Colonic mucosa (tissue), 4 donors: ENCODE measurements at regions not wholly inside any gene's neighbourhood (a gene's known extent, or its start where the extent isn't known, plus 50 kb on each side); places are given as distances from the start of the nearest gene placed in this dataset.

Source experiments
- DNase-seq: peaks from one replicate; pipeline ENCODE4 v3.0.0-alpha.2; 2020
- H3K27ac ChIP-seq: fragments of 200-600 bp; one replicate; pipeline ENCODE4 v1.8.0; 2021
- H3K27me3 ChIP-seq: fragments of 200-600 bp; one replicate; pipeline ENCODE4 v1.8.0; 2021
- H3K36me3 ChIP-seq: fragments of 200-600 bp; one replicate; pipeline ENCODE4 v1.8.0; 2021
- H3K4me1 ChIP-seq: fragments of 200-600 bp; one replicate; pipeline ENCODE4 v1.8.0; 2021; ENCODE audit warnings: mild to moderate bottlenecking
- H3K4me3 ChIP-seq: fragments of 200-600 bp; one replicate; pipeline ENCODE4 v1.8.0; 2021
- H3K9ac ChIP-seq, 2 donors: one replicate each; pipeline ENCODE4 v1.7.0; 2013; ENCODE audit warnings: control low read depth in 2 of 2, low read depth in 2 of 2, low read length in 2 of 2
- H3K9me3 ChIP-seq: fragments of 200-600 bp; one replicate; pipeline ENCODE4 v1.8.0; 2021
- CTCF ChIP-seq: fragments of 200-600 bp; IDR thresholded peaks from one replicate; pipeline ENCODE4 v1.8.0; 2022; ENCODE audit warnings: antibody characterized with exemption, mild to moderate bottlenecking
- intact Hi-C: fragments of 100-400 bp; cut with DNase I; formaldehyde crosslinking; loops from one replicate; pipeline ENCODE4 v1.14.1; 2022
- donor health status: healthy.
- donor health status: DM: no; HTN: no; CAD: no.
- donor health status: DM: no; HTN: no; CAD: no.

DNA sequence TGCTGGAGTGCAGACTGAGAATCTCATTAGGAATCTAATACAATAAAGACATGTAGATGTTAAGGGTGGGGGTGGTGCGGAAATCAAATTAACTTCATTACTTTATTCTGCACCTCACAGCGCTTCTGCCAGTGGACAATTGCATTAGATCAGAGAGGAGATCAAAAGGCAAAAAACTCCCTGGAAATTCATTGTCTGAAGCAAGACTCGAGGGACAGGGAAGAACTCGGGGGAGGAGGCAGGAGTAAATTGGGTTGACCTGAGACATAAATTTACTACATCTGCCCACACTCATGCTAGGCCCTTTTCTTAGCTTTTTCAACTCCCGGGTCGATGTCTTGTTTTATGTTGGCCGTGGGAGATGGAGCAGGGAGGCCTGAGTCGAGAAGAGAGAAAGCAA is 315.4 kb downstream of the SPATA17 start:
- H3K9ac ChIP-seq, result no peak overlapping the region
- no peak overlapping the region for H3K27ac ChIP-seq
- TF ChIP-seq CTCF, result no peak
- no peaks in the 10 kb centered on the region for H3K9me3 ChIP-seq
- DNase-seq, result no peak
- intact Hi-C loops, result no loop called here
- no peaks in the 10 kb centered on the region for H3K36me3 ChIP-seq
- H3K27me3 ChIP-seq, result no peaks in the 10 kb centered on the region
- H3K4me1 ChIP-seq, result no peaks in the 10 kb centered on the region
- H3K4me3 ChIP-seq, result no peak overlapping the region

DNA sequence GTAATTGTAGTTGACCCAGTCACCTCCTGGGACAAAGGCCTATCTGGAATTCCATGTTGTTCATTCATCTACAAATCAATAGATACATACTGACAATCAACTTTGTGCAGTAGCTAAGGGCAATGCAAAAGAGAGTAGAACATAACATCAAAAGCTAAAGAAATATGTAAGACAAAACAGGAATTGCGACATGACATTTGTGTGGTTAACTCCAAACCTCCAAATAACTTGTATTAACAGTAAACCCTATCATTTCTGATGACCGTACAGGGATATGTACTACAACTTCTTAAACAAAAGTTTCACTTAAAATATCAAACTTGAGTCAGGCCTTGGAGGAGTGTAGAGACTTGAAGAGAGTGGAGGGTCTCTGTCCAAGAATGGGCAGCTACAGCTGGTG is 317.6 kb downstream of the SPATA17 start:
- no peak for DNase-seq
- no peaks in the 10 kb centered on the region for H3K9me3 ChIP-seq
- intact Hi-C loops, result no loop called here
- no peak for TF ChIP-seq CTCF
- no peaks in the 10 kb centered on the region for H3K4me1 ChIP-seq
- H3K9ac ChIP-seq, result no peak overlapping the region
- H3K27ac ChIP-seq, result no peak overlapping the region
- H3K27me3 ChIP-seq, result no peaks in the 10 kb centered on the region
- no peaks in the 10 kb centered on the region for H3K36me3 ChIP-seq
- no peak overlapping the region for H3K4me3 ChIP-seq

DNA sequence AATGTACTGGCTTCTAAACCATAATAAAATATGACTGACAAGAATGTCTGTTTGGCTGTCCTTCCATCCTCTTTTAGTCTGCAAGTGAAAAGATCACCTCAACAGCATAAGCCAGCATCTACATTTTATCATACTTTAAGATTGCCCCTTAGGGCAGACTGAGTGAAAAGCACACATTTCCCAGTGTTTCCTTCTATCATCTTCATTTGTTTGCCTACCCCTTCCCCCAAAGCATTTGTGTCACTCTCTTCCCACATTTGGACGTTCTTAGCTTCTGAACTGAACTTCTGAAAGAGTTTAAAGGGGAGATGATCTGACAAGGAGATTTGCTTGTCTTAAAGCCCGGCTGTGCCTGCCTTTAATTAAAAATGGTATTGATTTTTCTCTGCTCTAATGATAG is 322.2 kb downstream of the SPATA17 start:
- H3K4me3 ChIP-seq, result no peak overlapping the region
- DNase-seq, result no peak

DNA sequence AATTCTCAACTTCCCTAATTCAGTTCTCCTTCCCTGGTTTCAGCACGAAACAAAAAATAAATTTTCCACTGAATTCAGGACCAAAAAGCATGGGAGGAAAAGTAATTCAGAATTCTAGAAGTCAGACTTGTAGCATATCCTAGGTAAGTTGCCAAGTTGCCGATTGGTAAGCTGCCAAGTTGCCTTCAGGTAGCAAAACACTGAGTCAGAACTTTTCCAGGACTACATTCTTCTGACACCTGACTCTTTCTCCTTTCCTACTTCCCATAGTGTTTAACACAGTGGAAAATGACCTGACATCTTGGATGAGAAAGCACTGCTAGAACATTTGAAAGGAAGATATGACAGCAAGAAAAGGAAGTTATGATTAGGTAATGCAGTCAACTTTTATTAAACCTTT is 322.8 kb downstream of the SPATA17 start:
- no peaks in the 10 kb centered on the region for H3K4me1 ChIP-seq
- intact Hi-C loops, result no loop called here
- no peak overlapping the region for H3K9ac ChIP-seq
- DNase-seq, result no peak
- no peaks in the 10 kb centered on the region for H3K36me3 ChIP-seq
- no peaks in the 10 kb centered on the region for H3K9me3 ChIP-seq
- H3K4me3 ChIP-seq, result no peak overlapping the region
- no peak overlapping the region for H3K27ac ChIP-seq
- H3K27me3 ChIP-seq, result no peaks in the 10 kb centered on the region
- no peak for TF ChIP-seq CTCF

More for the DNA sequence above, 322.2 kb downstream of the SPATA17 start:
- Histone ChIP-seq H3K27ac (no peak overlapping the region), H3K9ac (no peak overlapping the region), H3K36me3 (no peaks in the 10 kb centered on the region), H3K4me1 (no peaks in the 10 kb centered on the region), H3K9me3 (no peaks in the 10 kb centered on the region), H3K27me3 (no peaks in the 10 kb centered on the region)
- intact Hi-C loops, result no loop called here
- TF ChIP-seq CTCF, result no peak

- TF ChIP-seq CTCF, result no peak
- Histone ChIP-seq H3K27me3 (no peaks in the 10 kb centered on the region), H3K9ac (no peak overlapping the region), H3K4me3 (no peak overlapping the region), H3K4me1 (no peaks in the 10 kb centered on the region), H3K27ac (no peak overlapping the region), H3K36me3 (no peaks in the 10 kb centered on the region), H3K9me3 (no peaks in the 10 kb centered on the region)
- DNase-seq, result no peak
- intact Hi-C loops, result no loop called here
Measured at GRCh38 chr1:217955723-217956122, 324.6 kb downstream of the SPATA17 start.
